ENCODE measurements at regions not wholly inside any gene's neighbourhood (a gene's known extent, or its start where the extent isn't known, plus 50 kb on each side); places are given as distances from the start of the nearest gene placed in this dataset.

DNA sequence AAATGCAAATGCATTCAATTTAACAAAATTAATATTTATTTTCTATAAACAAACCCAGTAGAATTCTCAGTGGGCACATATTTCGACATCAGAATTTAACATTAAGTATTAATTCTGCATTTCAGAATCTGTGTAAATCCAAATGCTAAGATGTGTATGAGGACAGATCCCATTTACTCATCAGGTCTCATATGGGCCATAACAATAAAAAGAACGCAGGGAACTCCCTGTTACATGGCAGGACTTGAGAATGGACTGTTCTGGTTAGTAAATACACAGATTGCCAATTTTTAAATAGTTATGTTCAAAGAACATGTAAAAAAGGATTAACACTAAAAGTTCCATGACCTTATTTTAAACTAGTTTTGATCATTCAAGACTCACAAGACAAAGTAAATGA is 104.0 kb downstream of the SLC30A10 start:
- TF ChIP-seq, protein P1, sequence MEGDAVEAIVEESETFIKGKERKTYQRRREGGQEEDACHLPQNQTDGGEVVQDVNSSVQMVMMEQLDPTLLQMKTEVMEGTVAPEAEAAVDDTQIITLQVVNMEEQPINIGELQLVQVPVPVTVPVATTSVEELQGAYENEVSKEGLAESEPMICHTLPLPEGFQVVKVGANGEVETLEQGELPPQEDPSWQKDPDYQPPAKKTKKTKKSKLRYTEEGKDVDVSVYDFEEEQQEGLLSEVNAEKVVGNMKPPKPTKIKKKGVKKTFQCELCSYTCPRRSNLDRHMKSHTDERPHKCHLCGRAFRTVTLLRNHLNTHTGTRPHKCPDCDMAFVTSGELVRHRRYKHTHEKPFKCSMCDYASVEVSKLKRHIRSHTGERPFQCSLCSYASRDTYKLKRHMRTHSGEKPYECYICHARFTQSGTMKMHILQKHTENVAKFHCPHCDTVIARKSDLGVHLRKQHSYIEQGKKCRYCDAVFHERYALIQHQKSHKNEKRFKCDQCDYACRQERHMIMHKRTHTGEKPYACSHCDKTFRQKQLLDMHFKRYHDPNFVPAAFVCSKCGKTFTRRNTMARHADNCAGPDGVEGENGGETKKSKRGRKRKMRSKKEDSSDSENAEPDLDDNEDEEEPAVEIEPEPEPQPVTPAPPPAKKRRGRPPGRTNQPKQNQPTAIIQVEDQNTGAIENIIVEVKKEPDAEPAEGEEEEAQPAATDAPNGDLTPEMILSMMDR (IDR thresholded peaks at IDR 0.05): no peak
- no peak for TF ChIP-seq POLR2AphosphoS5 (IDR thresholded peaks at IDR 0.05)
- no peak for TF ChIP-seq POLR2A (IDR thresholded peaks at IDR 0.05)
